LNCaP clone FGC (cell line): ENCODE measurements at regions not wholly inside any gene's neighbourhood (a gene's known extent, or its start where the extent isn't known, plus 50 kb on each side); places are given as distances from the start of the nearest gene placed in this dataset.

ENCODE experiments used
- DNase-seq: peaks from one replicate; pipeline ENCODE4 v3.0.0-alpha.2; 2011; ENCODE audit warnings: low read depth
- H3K4me3 ChIP-seq: 2 replicates; pipeline ENCODE4 v1.5.1; 2011; ENCODE audit warnings: mild to moderate bottlenecking, low read depth, low read length, control low read depth
- TF ChIP-seq, protein P1 (sequence below): IDR thresholded peaks from 2 replicates; pipeline ENCODE4 v1.5.1; 2012; ENCODE audit warnings: mild to moderate bottlenecking; ENCODE audit not compliant: control insufficient read depth, insufficient read depth; ENCODE audit errors: extremely low read depth

DNA sequence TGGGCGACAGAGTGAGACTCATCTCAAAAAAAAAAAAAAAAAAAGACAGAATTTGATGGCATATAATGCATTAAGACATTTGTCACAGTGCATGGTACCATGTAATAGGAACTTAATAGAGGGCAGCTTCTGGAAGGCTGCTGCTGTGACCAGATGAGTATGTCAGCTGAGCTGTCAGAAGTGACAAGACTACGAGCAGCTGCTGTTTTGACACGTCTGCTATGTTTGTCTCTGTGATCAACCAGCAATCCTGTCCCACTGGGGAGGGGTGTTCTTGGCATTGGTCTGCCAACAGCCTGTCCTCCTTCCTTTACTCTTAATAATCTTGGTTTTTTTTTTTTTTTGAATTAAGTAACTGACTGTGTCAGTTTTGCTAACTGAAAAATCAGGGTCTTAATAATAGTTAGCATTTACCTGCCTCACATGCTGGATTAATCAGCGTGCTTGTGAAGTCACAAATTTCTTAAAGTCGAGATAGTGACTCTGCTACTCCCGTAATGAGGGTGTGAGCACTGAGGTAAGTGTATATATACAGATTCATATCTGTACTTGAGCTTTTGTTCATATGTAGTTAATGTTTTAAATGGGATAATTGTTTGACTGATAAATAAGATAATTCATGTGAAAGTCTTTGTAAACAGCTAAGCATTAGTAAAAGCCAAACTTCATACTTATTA is 152.4 kb downstream of the BMP2 start:
- H3K4me3 ChIP-seq: no peak overlapping the region
- no peak for DNase-seq
- TF ChIP-seq, protein P1, sequence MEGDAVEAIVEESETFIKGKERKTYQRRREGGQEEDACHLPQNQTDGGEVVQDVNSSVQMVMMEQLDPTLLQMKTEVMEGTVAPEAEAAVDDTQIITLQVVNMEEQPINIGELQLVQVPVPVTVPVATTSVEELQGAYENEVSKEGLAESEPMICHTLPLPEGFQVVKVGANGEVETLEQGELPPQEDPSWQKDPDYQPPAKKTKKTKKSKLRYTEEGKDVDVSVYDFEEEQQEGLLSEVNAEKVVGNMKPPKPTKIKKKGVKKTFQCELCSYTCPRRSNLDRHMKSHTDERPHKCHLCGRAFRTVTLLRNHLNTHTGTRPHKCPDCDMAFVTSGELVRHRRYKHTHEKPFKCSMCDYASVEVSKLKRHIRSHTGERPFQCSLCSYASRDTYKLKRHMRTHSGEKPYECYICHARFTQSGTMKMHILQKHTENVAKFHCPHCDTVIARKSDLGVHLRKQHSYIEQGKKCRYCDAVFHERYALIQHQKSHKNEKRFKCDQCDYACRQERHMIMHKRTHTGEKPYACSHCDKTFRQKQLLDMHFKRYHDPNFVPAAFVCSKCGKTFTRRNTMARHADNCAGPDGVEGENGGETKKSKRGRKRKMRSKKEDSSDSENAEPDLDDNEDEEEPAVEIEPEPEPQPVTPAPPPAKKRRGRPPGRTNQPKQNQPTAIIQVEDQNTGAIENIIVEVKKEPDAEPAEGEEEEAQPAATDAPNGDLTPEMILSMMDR: no peak

DNA sequence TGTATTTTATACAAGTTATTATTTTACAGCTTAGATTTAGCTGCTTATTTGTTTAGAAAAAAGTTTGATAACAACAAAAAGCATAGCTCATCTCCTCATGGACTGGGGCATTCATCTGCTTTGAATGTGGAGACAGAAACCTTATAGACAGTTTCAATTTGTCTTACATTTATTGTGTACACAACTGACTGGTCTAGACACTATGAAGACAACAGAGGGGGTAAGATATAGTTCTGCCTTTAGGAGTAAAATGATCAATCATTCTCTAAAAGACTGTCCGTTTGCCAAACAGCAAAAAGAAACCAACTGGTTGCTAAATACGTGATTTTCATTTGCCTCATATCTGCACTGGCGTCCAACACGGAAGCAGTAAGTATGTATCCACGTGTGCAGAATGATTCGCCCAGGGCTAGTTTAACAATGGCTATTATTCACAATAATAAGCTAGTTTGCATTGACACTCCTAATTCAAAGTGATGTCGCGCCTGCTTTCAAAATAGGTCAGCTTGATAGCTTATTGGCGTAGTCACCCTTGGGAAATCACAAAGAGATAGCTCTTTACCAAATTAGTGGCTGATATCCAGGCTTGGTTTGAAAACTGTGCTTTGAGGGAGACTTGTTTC is 153.6 kb downstream of the BMP2 start:
- no peak for DNase-seq
- TF ChIP-seq, protein P1: no peak
- H3K4me3 ChIP-seq: no peak overlapping the region

- H3K4me3 ChIP-seq: no peak overlapping the region
- TF ChIP-seq, protein P1: no peak
- no peak for DNase-seq
Observed at GRCh38 chr20:6921717-6922386, 154.4 kb downstream of the BMP2 start.

- no peak for DNase-seq
- TF ChIP-seq, protein P1: no peak
- no peak overlapping the region for H3K4me3 ChIP-seq
Observed at GRCh38 chr20:6924681-6925080, 157.2 kb downstream of the BMP2 start.

DNA sequence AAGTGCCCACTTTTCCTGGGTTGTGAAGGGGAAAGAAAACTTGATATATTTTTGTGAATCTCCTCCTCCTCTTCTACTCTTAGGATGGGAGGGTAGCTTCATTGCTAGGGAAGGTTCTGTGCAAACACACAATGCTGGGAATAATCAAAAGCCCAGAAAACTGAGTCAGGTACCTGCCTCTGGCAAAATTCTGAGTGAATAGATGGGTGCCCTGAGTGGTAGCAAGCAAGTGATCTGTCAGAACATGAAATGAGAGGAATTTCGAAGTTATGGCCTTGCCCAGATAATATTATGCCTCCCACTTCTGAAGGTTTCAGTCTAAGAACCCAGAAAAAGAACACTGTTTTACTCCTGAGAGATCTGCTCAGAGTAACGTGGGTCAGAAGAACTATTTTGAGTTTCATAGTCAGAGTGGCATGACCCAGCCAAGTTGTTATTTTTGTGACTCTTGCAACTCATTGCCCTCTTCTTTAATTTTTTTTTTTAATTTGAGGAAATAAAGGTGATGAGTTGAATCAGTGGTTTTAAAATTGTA is 158.3 kb downstream of the BMP2 start:
- no peak overlapping the region for H3K4me3 ChIP-seq
- TF ChIP-seq, protein P1: no peak
- DNase-seq: no peak

DNA sequence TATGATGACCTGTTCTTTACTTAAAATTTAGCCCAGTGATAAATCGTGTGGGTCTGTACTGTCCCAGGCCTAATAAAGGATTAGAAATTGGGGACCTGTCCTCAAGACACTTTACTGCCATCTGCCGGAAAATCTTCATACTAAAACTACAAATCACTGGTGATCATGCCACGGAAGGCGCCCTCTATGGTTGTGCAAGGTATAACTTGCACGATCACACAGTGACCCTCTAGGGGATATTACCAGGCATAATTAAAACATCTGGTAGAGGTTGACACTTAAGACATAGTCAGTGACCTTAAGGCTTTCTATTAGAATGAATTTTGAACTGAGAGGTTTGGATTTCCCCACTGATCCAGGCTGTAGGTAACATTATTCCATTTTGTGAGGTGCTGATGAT is 172.6 kb downstream of the BMP2 start:
- peak; percentile 6 for DNase-seq
- H3K4me3 ChIP-seq: no peak overlapping the region
- TF ChIP-seq, protein P1: peak; percentile 68
